ENCODE measurements at regions not wholly inside any gene's neighbourhood (a gene's known extent, or its start where the extent isn't known, plus 50 kb on each side); places are given as distances from the start of the nearest gene placed in this dataset.

DNA sequence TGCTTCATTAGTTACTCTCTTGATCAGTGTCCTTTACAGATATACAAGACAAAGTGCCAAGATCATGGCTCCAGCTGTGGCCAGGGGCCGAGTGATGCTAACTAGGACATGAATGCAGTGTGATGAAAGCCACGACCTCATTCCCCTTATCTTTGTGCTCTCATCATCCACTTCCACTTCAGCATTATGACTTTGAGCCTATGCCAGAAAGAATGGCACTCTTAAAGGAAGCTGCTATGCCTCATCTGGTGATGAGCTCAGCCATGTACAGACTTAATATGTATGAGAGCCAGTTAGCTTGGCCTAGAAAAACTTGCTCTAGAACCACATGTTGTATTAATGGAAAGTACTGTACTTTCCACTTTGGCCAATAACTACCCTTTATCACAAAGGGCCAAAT is 179.1 kb downstream of the TOX3 start:
- DNase-seq (ENCODE audit: insufficient read length, low spot score, missing footprints): no peak
- H3K79me2 ChIP-seq (ENCODE audit: insufficient read depth, low read length): no peaks in the 10 kb centered on the region
- H3K27ac ChIP-seq (ENCODE audit: low read depth, low read length): no peak overlapping the region
- H3K9me3 ChIP-seq (ENCODE audit: low read depth, low read length): peaks cover 8% of the 10 kb centered on the region
- TF ChIP-seq, protein P1, sequence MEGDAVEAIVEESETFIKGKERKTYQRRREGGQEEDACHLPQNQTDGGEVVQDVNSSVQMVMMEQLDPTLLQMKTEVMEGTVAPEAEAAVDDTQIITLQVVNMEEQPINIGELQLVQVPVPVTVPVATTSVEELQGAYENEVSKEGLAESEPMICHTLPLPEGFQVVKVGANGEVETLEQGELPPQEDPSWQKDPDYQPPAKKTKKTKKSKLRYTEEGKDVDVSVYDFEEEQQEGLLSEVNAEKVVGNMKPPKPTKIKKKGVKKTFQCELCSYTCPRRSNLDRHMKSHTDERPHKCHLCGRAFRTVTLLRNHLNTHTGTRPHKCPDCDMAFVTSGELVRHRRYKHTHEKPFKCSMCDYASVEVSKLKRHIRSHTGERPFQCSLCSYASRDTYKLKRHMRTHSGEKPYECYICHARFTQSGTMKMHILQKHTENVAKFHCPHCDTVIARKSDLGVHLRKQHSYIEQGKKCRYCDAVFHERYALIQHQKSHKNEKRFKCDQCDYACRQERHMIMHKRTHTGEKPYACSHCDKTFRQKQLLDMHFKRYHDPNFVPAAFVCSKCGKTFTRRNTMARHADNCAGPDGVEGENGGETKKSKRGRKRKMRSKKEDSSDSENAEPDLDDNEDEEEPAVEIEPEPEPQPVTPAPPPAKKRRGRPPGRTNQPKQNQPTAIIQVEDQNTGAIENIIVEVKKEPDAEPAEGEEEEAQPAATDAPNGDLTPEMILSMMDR (IDR thresholded peaks at IDR 0.05; ENCODE audit: extremely low read depth, low read depth, low read length): no peak
- no peaks in the 10 kb centered on the region for H4K20me1 ChIP-seq (ENCODE audit: insufficient read depth, low read length)
- H2AFZ ChIP-seq (ENCODE audit: low read length): no peak overlapping the region
- no peaks in the 10 kb centered on the region for H3K4me1 ChIP-seq (ENCODE audit: insufficient read depth, low read length)
- no peak overlapping the region for H3K4me2 ChIP-seq (ENCODE audit: insufficient read depth, low read length)
- no peaks in the 10 kb centered on the region for H3K27me3 ChIP-seq (ENCODE audit: insufficient read depth, low read length)
- H3K36me3 ChIP-seq (ENCODE audit: insufficient read depth, low read length): no peaks in the 10 kb centered on the region
- H3K4me3 ChIP-seq (ENCODE audit: insufficient read depth, low read length): no peak overlapping the region

DNA sequence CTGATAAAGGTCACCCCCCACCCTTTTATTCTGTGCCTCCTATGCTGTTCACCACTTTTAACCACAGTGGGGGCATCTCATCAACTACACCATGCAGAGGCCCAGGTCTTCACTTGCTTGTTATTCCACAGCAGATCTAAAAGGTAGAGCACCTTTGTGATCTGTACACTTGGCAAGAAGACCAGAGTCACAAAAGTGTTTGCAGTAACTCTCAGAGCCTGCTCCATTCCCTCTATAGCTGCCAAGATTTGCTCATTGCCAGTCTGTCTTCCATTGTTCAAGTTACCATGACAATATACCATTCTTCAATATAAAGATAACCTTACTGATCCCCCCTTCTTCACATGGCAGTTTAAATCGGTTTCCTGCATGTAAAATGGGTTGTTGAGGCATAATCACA is 180.0 kb downstream of the TOX3 start:
- no peaks in the 10 kb centered on the region for H3K4me1 ChIP-seq (ENCODE audit: insufficient read depth, low read length)
- H3K4me3 ChIP-seq (ENCODE audit: insufficient read depth, low read length): no peak overlapping the region
- no peaks in the 10 kb centered on the region for H3K36me3 ChIP-seq (ENCODE audit: insufficient read depth, low read length)
- H3K79me2 ChIP-seq (ENCODE audit: insufficient read depth, low read length): no peaks in the 10 kb centered on the region
- H3K27ac ChIP-seq (ENCODE audit: low read depth, low read length): no peak overlapping the region
- no peak overlapping the region for H2AFZ ChIP-seq (ENCODE audit: low read length)
- H3K27me3 ChIP-seq (ENCODE audit: insufficient read depth, low read length): no peaks in the 10 kb centered on the region
- TF ChIP-seq, protein P1 (IDR thresholded peaks at IDR 0.05; ENCODE audit: extremely low read depth, low read depth, low read length): no peak
- no peak overlapping the region for H3K4me2 ChIP-seq (ENCODE audit: insufficient read depth, low read length)
- H3K9me3 ChIP-seq (ENCODE audit: low read depth, low read length): peaks cover 8% of the 10 kb centered on the region
- no peak for DNase-seq (ENCODE audit: insufficient read length, low spot score, missing footprints)
- H4K20me1 ChIP-seq (ENCODE audit: insufficient read depth, low read length): no peaks in the 10 kb centered on the region

DNA sequence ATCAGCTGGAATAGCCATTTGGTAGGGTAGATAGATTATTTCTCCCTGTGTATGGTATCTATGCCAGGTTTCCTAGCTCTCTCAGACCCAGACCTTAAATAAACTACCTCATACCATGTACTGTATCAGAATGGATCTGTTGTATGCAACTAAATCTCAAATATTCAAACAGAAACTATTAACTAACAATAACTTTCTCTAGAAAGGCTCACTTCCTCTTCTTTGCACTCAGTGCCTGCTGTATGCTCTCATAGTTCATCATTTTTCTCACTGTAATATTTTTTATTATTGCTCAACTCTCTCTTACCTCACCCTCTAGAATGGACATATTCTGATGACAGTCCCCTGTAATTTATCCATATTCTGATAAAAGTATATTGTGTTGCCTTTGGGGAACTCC is 182.4 kb downstream of the TOX3 start:
- H3K4me1 ChIP-seq (ENCODE audit: insufficient read depth, low read length): no peaks in the 10 kb centered on the region
- no peaks in the 10 kb centered on the region for H3K36me3 ChIP-seq (ENCODE audit: insufficient read depth, low read length)
- peaks cover 8% of the 10 kb centered on the region for H3K9me3 ChIP-seq (ENCODE audit: low read depth, low read length)
- no peak overlapping the region for H2AFZ ChIP-seq (ENCODE audit: low read length)
- no peaks in the 10 kb centered on the region for H4K20me1 ChIP-seq (ENCODE audit: insufficient read depth, low read length)
- TF ChIP-seq, protein P1 (IDR thresholded peaks at IDR 0.05; ENCODE audit: extremely low read depth, low read depth, low read length): no peak
- no peak for DNase-seq (ENCODE audit: insufficient read length, low spot score, missing footprints)
- H3K4me2 ChIP-seq (ENCODE audit: insufficient read depth, low read length): no peak overlapping the region
- H3K27ac ChIP-seq (ENCODE audit: low read depth, low read length): no peak overlapping the region
- H3K79me2 ChIP-seq (ENCODE audit: insufficient read depth, low read length): no peaks in the 10 kb centered on the region
- no peak overlapping the region for H3K4me3 ChIP-seq (ENCODE audit: insufficient read depth, low read length)
- no peaks in the 10 kb centered on the region for H3K27me3 ChIP-seq (ENCODE audit: insufficient read depth, low read length)

DNA sequence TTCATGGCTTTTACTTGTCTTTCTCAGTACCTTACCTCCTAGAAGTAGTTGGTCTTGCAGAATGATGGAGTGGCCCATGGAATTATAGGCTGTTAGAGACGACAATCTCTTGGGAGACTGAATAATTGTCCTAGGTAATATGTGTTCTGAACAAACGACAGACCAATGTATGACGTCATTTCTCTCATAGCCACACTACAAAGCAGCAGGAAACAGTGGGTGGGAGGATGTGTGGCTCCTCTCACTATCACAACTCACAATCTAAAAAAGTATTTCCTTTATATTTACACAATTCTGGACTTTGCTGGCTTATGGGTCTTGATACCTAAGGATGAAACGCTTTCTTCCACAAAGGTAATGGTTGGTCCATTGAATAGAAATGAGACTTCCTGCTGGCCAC is 183.9 kb downstream of the TOX3 start:
- no peaks in the 10 kb centered on the region for H3K36me3 ChIP-seq (ENCODE audit: insufficient read depth, low read length)
- no peaks in the 10 kb centered on the region for H3K79me2 ChIP-seq (ENCODE audit: insufficient read depth, low read length)
- no peak overlapping the region for H3K4me2 ChIP-seq (ENCODE audit: insufficient read depth, low read length)
- no peak for DNase-seq (ENCODE audit: insufficient read length, low spot score, missing footprints)
- H4K20me1 ChIP-seq (ENCODE audit: insufficient read depth, low read length): no peaks in the 10 kb centered on the region
- TF ChIP-seq, protein P1 (IDR thresholded peaks at IDR 0.05; ENCODE audit: extremely low read depth, low read depth, low read length): no peak
- no peak overlapping the region for H2AFZ ChIP-seq (ENCODE audit: low read length)
- peaks cover 5% of the 10 kb centered on the region for H3K9me3 ChIP-seq (ENCODE audit: low read depth, low read length)
- H3K27ac ChIP-seq (ENCODE audit: low read depth, low read length): no peak overlapping the region
- no peaks in the 10 kb centered on the region for H3K4me1 ChIP-seq (ENCODE audit: insufficient read depth, low read length)
- no peaks in the 10 kb centered on the region for H3K27me3 ChIP-seq (ENCODE audit: insufficient read depth, low read length)
- H3K4me3 ChIP-seq (ENCODE audit: insufficient read depth, low read length): no peak overlapping the region
